ENCODE measurements at regions not wholly inside any gene's neighbourhood (a gene's known extent, or its start where the extent isn't known, plus 50 kb on each side); places are given as distances from the start of the nearest gene placed in this dataset.

GRCh38 chr5:60488466-60489130 lies 211.4 kb downstream of the DEPDC1B start:
- H3K27ac ChIP-seq (ENCODE audit: insufficient read depth, low read length) = no peak overlapping the region
- no peak overlapping the region for H4K8ac ChIP-seq (ENCODE audit: low read depth in 2 of 2, low read length in 2 of 2)
- no peak overlapping the region for H2BK120ac ChIP-seq (ENCODE audit: low read depth, low read length)
- no peak overlapping the region for H2AK5ac ChIP-seq (ENCODE audit: low read depth, low read length)
- H3K79me1 ChIP-seq (ENCODE audit: low read depth in 1 of 2, low read length in 2 of 2) = no peaks in the 10 kb centered on the region
- H3K23ac ChIP-seq (ENCODE audit: low read depth, low read length) = no peak overlapping the region
- no peak overlapping the region for H3K4me2 ChIP-seq (ENCODE audit: low read depth, low read length)
- intact Hi-C loops (cut with micrococcal nuclease) = no loop called here
- H3K56ac ChIP-seq (ENCODE audit: extremely low read depth, insufficient read depth, low read length) = no peak overlapping the region
- H3K9me3 ChIP-seq (ENCODE audit: control insufficient read depth, insufficient read depth, low read length) = no peaks in the 10 kb centered on the region
- no peaks in the 10 kb centered on the region for H3K36me3 ChIP-seq (ENCODE audit: control insufficient read depth, insufficient read depth, low read length)
- no peaks in the 10 kb centered on the region for H3K9me1 ChIP-seq (ENCODE audit: insufficient read depth, low read length)
- H2AK9ac ChIP-seq (replicated peaks; ENCODE audit: low read depth, low read length, poor library complexity) = no peak overlapping the region
- no peaks in the 10 kb centered on the region for H4K20me1 ChIP-seq (ENCODE audit: insufficient read depth, low read length)
- dilution Hi-C loops (cut with HindIII; ENCODE audit: low sequenced_read_pairs, unreplicated experiment) = no loop called here
- H3K9ac ChIP-seq (ENCODE audit: low read depth, low read length) = no peak overlapping the region
- ChIA-PET POLR2A (ENCODE audit: unreplicated experiment) (no interaction called here), CTCF (interaction anchor here (0.6 kb wide), 1 partner anchor 269 kb away, joined by 3 read pairs; no protein-coding TSS in a partner anchor)
- in situ Hi-C loops (cut with MboI; ENCODE audit: low sequenced_read_pairs) = no loop called here
- TF ChIP-seq FOS (IDR thresholded peaks at IDR 0.05; ENCODE audit: low read depth, low read length) (no peak), SMC3 (IDR thresholded peaks at IDR 0.05; ENCODE audit: low read depth, low read length) (no peak), CHD1 (IDR thresholded peaks at IDR 0.05; ENCODE audit: low read depth, low read length) (no peak), MAZ (IDR thresholded peaks at IDR 0.05; ENCODE audit: borderline replicate concordance, low read depth, low read length) (no peak), USF2 (IDR thresholded peaks at IDR 0.05; ENCODE audit: low read depth, low read length) (no peak), CTCF (conservative IDR thresholded peaks at IDR 0.05; ENCODE audit: low read depth, low read length) (no peak), RCOR1 (IDR thresholded peaks at IDR 0.05; ENCODE audit: insufficient replicate concordance, low read length) (no peak), RAD21 (IDR thresholded peaks at IDR 0.05; ENCODE audit: low read length) (no peak), MAFK (IDR thresholded peaks at IDR 0.05; ENCODE audit: low read depth, low read length) (no peak), BHLHE40 (IDR thresholded peaks at IDR 0.05; ENCODE audit: low read depth, low read length) (no peak), RFX5 (IDR thresholded peaks at IDR 0.05; ENCODE audit: low read depth, low read length) (no peak)
- no peak overlapping the region for H3K18ac ChIP-seq (ENCODE audit: low read depth, low read length)
- no peak overlapping the region for H4K5ac ChIP-seq (ENCODE audit: low read depth, low read length)
- no peak overlapping the region for H2BK20ac ChIP-seq (ENCODE audit: low read depth, low read length)
- DNase-seq (no peak), ATAC-seq (ENCODE audit: low read depth) (no peak)
- no peak overlapping the region for H2AFZ ChIP-seq (replicated peaks; ENCODE audit: low read length, poor library complexity)
- no peak overlapping the region for H2BK15ac ChIP-seq (ENCODE audit: low read depth, low read length)
- WGBS, 2 experiments (ENCODE audit: extremely low coverage in 2 of 2, insufficient read length in 1 of 2) = no CpG with 5 or more reads among the region's 6 CpGs
- H3K4me1 ChIP-seq (ENCODE audit: control insufficient read depth, insufficient read depth, low read length) = no peaks in the 10 kb centered on the region
- H3K4me3 ChIP-seq (ENCODE audit: insufficient read depth, low read depth, low read length) = no peak overlapping the region
- no peak overlapping the region for H3K14ac ChIP-seq (replicated peaks; ENCODE audit: low read depth, low read length)
- no peaks in the 10 kb centered on the region for H3K27me3 ChIP-seq (ENCODE audit: control insufficient read depth, insufficient read depth, low read length)
- no peak overlapping the region for H2BK5ac ChIP-seq (ENCODE audit: low read depth, low read length, poor library complexity, severe bottlenecking)
- no peak overlapping the region for H4K91ac ChIP-seq (ENCODE audit: insufficient read depth, low read depth, low read length)
- H3K4ac ChIP-seq (ENCODE audit: low read depth, low read length) = no peak overlapping the region
- no TSS peak for BruUV-seq (replicated peaks)
